Sigmoid colon (tissue), 4 donors: ENCODE measurements at regions not wholly inside any gene's neighbourhood (a gene's known extent, or its start where the extent isn't known, plus 50 kb on each side); places are given as distances from the start of the nearest gene placed in this dataset.

ENCODE experiments used
- CTCF ChIP-seq, 4 experiments: fragments of 450-650 bp in 3 of 4; fragments of 200-600 bp in 1 of 4; IDR thresholded peaks; one replicate each; pipeline ENCODE4 v1.5.1; 2016 to 2019; ENCODE audit warnings: antibody characterized with exemption in 4 of 4, mild to moderate bottlenecking in 3 of 4, moderate library complexity in 2 of 4
- POLR2A ChIP-seq, 2 donors: fragments of 450-650 bp; IDR thresholded peaks; one replicate each; pipeline ENCODE4 v1.6.1; 2016; ENCODE audit warnings: antibody characterized with exemption in 2 of 2, mild to moderate bottlenecking in 2 of 2, moderate library complexity in 2 of 2
- POLR2AphosphoS5 ChIP-seq, 4 donors: sonication (generic); formaldehyde crosslinking; IDR thresholded peaks; one replicate each; pipeline ENCODE4 v1.6.1; 2017; ENCODE audit warnings: antibody characterized with exemption in 4 of 4

- TF ChIP-seq CTCF (IDR thresholded peaks at IDR 0.05) (no peak), POLR2A (IDR thresholded peaks at IDR 0.05) (no peak), POLR2AphosphoS5 (IDR thresholded peaks at IDR 0.05) (no peak)
Observed at GRCh38 chr6:47159763-47160162, 117.6 kb upstream of the ADGRF1 start.
